AG04450 (cell line): ENCODE measurements at regions not wholly inside any gene's neighbourhood (a gene's known extent, or its start where the extent isn't known, plus 50 kb on each side); places are given as distances from the start of the nearest gene placed in this dataset.
"Not testable (repeated sequence)": the region's sequence is repeated elsewhere in the genome, so short reads cannot be mapped to it uniquely, and the experiment has no call there.

Source experiments
- CTCF ChIA-PET: fragments of 300-600, 350-600 bp; formaldehyde crosslinking; extraction: SDS; loops from one replicate; lab custom pipeline; 2022; ENCODE audit warnings: antibody characterized with exemption, inconsistent platforms; lab: Charles Lee
- POLR2A ChIA-PET: fragments of 350-600 bp; formaldehyde crosslinking; extraction: SDS; loops from one replicate; lab custom pipeline; 2021; ENCODE audit warnings: antibody characterized with exemption, inconsistent platforms; lab: Yijun Ruan, JAX
- DNase-seq: peaks from one replicate; pipeline ENCODE4 v3.0.0-alpha.2; 2011; ENCODE audit warnings: low read depth, low spot score
- H3K27ac ChIP-seq: one replicate; pipeline ENCODE4 v1.5.1; 2012; ENCODE audit warnings: low read depth, low read length, control low read depth
- H3K27me3 ChIP-seq: one replicate; pipeline ENCODE4 v1.6.0; 2012; ENCODE audit warnings: low read length; ENCODE audit not compliant: control insufficient read depth, insufficient read depth
- H3K4me3 ChIP-seq: 2 replicates; pipeline ENCODE4 v1.5.1; 2011; ENCODE audit warnings: mild to moderate bottlenecking, low read depth, low read length, control low read depth
- H3K9me3 ChIP-seq: 2 replicates; pipeline ENCODE4 v1.5.1; 2012; ENCODE audit warnings: low read length; ENCODE audit not compliant: control insufficient read depth, insufficient read depth
- TF ChIP-seq, protein P1 (sequence below): IDR thresholded peaks from 2 replicates; pipeline ENCODE4 v1.5.1; 2011; ENCODE audit warnings: low read depth, low read length, control low read depth, inconsistent platforms

DNA sequence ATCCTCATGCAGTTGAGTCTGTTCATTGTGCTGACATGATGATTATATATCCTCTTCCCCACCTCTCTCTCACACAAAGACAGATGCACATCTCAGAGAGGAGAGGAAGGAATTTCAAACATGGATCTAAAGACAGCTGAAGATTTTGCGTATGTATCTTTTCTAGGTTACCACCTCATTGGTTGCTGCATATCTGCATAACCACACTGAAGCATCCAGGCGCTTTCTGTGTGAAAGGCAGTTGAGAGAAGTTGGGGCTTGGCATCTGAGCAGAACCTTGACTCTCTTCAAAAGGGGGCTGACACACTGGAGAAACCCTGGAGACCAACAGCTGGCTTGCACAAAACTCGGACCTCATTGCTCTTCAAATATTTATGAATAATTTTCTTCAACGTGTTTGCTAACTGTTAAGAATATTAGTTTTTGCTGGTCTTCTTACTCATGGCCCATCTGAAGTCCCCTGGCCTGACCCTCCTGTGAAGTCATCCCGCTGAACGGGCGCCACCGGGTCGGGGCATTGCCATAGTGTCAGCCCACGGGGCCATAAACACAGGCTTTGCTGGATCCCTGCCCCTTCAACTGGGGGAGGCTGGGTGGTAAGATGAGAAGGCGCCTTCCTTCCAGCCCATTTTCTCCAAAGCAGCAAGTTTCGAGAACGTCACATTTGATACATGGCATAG lies 593.2 kb upstream of the CLINT1 start:
- Histone ChIP-seq H3K27ac (no peak overlapping the region), H3K27me3 (peaks cover 6% of the 10 kb centered on the region), H3K9me3 (no peaks in the 10 kb centered on the region), H3K4me3 (no peak overlapping the region)
- TF ChIP-seq, protein P1, sequence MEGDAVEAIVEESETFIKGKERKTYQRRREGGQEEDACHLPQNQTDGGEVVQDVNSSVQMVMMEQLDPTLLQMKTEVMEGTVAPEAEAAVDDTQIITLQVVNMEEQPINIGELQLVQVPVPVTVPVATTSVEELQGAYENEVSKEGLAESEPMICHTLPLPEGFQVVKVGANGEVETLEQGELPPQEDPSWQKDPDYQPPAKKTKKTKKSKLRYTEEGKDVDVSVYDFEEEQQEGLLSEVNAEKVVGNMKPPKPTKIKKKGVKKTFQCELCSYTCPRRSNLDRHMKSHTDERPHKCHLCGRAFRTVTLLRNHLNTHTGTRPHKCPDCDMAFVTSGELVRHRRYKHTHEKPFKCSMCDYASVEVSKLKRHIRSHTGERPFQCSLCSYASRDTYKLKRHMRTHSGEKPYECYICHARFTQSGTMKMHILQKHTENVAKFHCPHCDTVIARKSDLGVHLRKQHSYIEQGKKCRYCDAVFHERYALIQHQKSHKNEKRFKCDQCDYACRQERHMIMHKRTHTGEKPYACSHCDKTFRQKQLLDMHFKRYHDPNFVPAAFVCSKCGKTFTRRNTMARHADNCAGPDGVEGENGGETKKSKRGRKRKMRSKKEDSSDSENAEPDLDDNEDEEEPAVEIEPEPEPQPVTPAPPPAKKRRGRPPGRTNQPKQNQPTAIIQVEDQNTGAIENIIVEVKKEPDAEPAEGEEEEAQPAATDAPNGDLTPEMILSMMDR: no peak
- ChIA-PET POLR2A (no interaction called here), CTCF (no interaction called here)
- no peak for DNase-seq

- POLR2A ChIA-PET: no interaction called here
- Histone ChIP-seq H3K4me3 (no peak overlapping the region), H3K9me3 (peaks cover 4% of the 10 kb centered on the region; the same call in 1 of the 2 replicates), H3K27me3 (peaks cover 8% of the 10 kb centered on the region), H3K27ac (peak overlapping the region; percentile 11)
- DNase-seq: no peak
- CTCF ChIA-PET: no interaction called here
- TF ChIP-seq, protein P1: no peak
Measured at GRCh38 chr5:158451203-158451992, 592.5 kb upstream of the CLINT1 start.

DNA sequence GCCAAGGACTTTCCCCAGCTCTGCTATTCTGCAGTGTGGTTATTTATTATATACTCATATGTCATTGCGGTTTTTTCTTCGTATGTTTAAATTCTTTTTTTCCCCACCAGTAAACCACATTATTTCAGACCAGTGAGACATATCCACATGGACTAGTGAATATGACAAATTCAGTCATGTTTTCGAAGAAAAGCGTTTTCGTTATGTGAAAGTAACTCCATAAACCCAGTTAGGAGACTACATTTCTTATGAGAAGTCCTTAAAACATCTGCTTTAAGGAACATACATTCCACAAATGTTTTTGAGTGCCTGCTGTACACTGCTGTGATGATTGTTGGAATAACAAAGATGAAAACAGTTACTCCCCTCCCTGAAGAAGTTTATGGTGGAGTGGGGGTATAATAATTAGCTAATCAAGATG lies 591.8 kb upstream of the CLINT1 start:
- no peak for DNase-seq
- Histone ChIP-seq H3K27ac (no peak overlapping the region), H3K27me3 (peaks cover 8% of the 10 kb centered on the region), H3K9me3 (peaks cover 4% of the 10 kb centered on the region; the same call in 1 of the 2 replicates), H3K4me3 (no peak overlapping the region)
- TF ChIP-seq, protein P1: no peak
- CTCF ChIA-PET: no interaction called here
- POLR2A ChIA-PET: interaction anchor here (0.5 to 0.7 kb wide), 2 partner anchors 36 to 67 kb away, joined by 3 read pairs; no protein-coding TSS in a partner anchor

DNA sequence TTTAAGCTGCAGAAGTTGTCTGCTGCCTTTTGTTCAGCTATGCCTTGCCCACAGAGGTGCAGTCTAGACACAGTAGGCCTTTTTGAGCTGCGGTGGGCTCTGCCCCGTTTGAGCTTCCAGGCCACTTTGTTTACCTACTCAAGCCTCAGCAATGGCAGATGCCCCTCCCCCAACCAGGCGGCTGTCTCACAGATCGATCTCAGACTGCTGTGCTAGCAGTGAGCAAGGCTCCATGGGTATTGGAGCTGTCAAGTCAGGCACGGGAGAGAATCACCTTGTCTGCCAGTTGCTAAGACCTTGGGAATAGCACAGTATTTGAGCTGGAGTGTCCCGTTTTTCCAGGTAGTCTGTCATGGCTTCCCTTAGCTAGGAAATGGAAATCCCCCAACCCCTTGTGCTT lies 587.8 kb upstream of the CLINT1 start:
- H3K9me3 ChIP-seq, H3K27ac ChIP-seq, H3K27me3 ChIP-seq, POLR2A ChIA-PET, H3K4me3 ChIP-seq, DNase-seq, CTCF ChIA-PET: not testable (repeated sequence)

- H3K4me3 ChIP-seq, H3K27ac ChIP-seq, CTCF ChIA-PET, DNase-seq, H3K9me3 ChIP-seq, H3K27me3 ChIP-seq, POLR2A ChIA-PET: not testable (repeated sequence)
Measured at GRCh38 chr5:158439204-158439603, 580.3 kb upstream of the CLINT1 start.
